ENCODE measurements at regions not wholly inside any gene's neighbourhood (a gene's known extent, or its start where the extent isn't known, plus 50 kb on each side); places are given as distances from the start of the nearest gene placed in this dataset.
"Not testable (repeated sequence)": the region's sequence is repeated elsewhere in the genome, so short reads cannot be mapped to it uniquely, and the experiment has no call there.

DNA sequence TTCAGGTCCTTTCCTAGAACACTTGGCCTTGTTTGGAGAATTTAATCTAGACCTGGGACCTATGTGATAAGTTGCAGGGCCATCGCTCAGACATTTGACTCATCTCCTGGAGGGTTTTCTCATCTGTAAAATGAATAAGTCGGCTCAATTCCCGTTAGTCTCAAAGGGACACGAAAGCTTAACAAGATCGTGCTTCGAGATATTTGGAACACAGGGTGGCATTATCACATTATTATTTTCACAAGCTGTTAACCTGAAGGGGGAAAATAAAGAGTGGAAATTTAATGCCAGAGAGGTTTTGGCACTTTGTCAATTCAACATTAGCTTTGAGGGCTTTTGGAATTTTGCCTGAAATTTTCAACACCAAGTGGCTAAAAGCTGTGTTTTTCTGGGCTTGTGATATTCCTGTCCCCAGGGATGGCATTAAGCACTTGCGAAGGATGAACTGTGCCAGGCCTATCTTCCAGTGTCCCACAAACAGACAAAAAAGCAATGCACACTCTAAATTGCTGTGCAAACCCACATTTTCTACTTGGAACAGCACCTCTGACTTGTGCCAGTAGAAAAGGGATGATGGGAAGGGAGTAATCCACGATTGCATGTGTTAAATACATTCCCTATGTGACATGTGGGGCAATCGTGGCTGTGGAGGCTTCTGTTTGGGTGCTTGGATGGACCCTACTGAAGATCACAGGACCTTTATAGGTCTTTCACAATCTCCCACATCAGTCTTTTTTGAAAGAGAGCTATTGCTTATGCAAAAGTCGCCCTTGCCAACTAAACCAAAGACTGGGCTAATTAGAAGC lies 478.7 kb downstream of the MFSD1 start:
- no peak for DNase-seq

- DNase-seq = no peak
These were observed 491.6 kb downstream of the MFSD1 start for GRCh38 chr3:159293493-159293892.

DNA sequence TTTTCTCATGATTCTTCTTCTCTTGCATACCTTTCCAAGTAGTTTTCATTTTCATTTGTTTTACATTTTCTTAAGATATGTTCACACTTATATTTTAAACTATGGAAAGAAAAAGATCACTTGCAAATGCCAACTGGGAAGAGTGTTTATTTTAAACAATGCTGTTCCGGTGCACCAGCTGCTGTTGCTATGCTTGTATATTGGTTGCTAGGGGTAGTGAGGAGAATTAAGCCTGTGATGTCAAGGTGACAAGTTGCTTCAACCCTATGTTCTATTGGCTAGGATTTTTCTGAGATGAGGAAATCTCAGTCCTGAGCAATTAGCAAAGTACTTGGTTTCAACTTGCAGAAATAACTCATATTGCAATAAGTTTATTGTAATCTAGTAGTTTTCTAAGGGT lies 500.1 kb downstream of the MFSD1 start:
- DNase-seq = no peak

GRCh38 chr3:159305017-159305416 lies 503.2 kb downstream of the MFSD1 start:
- DNase-seq = no peak

GRCh38 chr3:159316706-159317105 lies 514.9 kb downstream of the MFSD1 start:
- DNase-seq = not testable (repeated sequence)

- no peak for DNase-seq
These were observed 517.3 kb downstream of the MFSD1 start for GRCh38 chr3:159319156-159319555.

GRCh38 chr3:159322322-159322939 lies 520.6 kb downstream of the MFSD1 start:
- peak; percentile 49 to 69 (median 53) for DNase-seq

DNA sequence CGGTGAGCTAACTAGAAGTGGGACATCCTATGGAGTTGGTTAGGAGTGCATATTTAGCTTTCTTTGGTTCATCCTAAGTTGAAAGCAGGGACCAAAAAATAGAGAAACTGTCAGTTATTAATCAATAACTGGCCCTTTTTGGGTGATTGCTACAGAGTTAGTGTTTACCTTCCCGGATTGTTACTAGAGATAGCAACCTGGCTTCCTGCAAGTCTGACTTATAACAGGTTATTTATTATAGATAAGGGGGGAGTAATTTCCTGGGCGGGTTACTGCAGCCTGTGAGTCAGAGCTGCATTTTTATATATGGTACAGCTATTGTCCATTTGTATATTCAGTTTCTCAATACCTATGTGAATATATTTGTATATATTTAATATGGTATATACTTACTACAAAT lies 522.0 kb downstream of the MFSD1 start:
- no peak for DNase-seq

DNA sequence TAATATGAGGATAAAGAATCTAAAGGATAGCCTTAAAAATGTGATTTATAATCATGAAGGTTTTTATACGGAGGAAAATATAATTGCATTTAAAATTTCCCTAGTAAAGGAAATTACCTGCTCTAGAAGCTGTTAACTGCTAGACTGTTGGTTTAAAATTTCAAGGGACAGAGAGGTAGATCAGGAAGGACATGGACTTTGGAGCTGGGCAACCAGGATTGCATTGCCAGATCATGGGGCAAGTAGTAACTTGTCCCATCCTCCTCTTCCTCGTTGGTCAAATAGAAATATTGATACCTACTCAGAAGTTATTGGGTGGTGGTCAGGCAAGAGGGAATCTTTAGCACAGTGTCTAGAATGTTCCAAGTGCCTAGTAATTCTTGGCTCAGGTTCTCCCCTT lies 525.1 kb downstream of the MFSD1 start:
- no peak for DNase-seq

DNA sequence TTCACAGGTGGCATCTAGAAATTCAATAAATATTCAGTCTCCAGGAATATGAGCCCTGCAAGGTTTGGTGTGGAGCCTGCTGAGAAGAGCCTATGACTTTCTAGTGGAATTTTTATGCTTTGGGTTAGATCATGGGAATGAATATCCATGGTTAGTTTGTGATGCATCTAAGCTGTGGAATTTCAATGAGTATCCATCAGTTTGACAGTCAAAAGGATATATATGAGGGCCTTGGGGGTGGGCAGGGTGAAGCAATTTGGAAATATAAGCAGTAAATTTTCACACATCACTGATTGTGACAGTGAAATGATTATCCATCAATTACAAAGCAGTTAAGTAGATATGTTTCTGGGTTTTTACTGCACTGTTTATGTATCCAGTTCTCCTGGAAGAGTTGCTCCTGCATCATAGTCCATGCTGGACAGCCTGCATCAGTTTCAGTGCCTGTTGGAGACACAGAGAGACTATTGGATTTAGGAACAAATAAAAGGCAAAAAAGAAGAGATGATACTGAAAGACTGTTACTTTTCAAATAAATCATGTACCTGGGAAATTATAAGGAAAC lies 530.8 kb downstream of the MFSD1 start:
- no peak for DNase-seq

DNA sequence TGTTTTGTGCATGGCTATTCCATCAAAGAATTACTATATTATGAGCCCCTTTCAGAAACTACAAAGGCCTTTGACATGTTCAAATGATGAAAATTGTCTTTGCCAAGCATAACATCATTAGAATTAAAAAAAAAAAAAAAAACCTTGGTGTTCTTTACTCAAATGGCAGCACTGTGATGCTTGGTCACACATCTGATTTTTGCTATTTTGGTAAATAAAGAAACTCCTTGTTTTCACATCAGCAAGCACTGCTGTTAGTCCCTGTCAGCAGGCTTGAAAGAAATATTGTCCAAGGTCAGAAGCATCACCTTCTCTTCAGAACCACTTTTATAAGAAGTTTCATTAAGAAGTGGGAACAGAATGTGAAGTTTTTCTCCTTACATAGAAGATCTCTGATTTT lies 537.3 kb downstream of the MFSD1 start:
- no peak for DNase-seq

- no peak for DNase-seq
These were observed 539.1 kb downstream of the MFSD1 start for GRCh38 chr3:159340877-159341500.

GRCh38 chr3:159346271-159346903 lies 544.5 kb downstream of the MFSD1 start:
- DNase-seq = no peak

GRCh38 chr3:159348431-159348830 lies 546.6 kb downstream of the MFSD1 start:
- no peak for DNase-seq

DNA sequence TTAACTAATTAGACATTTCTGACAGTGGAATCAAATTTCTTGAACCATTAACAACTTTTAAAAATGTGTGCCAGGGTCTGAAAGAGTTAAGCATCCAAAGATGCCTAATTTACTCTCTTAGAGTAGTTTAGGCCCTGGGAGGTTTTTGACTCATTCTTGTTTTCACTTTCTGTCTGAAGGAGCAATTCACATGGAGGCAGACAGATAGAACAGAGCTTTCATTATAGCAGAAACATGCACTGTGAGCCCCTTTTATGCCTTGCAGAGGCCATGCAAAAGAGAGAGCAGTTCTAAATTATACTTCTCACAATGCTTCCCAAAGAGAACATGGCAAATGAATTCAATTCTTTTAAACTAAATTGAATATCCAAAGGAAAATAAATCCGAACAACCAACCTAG lies 554.8 kb downstream of the MFSD1 start:
- DNase-seq = no peak

GRCh38 chr3:159364511-159364910 lies 562.7 kb downstream of the MFSD1 start:
- DNase-seq = no peak

DNA sequence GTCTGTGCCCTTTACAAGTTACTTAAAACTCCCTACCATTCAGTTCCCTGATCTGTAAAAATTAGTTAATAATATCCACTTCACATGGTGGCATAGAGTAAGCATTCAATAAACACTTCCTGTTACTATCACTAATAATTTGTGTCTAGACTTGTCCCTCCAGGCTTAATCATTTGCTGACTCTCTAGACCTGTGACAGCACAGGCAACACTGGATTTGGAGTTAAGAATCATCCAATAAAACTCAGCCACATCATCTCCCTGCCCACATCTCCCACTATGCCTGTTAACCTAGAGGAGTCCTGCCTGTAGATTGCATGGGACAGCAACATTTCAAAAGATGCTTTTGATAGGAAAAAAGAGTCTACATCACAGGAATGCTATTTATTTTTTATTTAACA lies 564.6 kb downstream of the MFSD1 start:
- no peak for DNase-seq

GRCh38 chr3:159371961-159372360 lies 570.1 kb downstream of the MFSD1 start:
- no peak for DNase-seq

DNA sequence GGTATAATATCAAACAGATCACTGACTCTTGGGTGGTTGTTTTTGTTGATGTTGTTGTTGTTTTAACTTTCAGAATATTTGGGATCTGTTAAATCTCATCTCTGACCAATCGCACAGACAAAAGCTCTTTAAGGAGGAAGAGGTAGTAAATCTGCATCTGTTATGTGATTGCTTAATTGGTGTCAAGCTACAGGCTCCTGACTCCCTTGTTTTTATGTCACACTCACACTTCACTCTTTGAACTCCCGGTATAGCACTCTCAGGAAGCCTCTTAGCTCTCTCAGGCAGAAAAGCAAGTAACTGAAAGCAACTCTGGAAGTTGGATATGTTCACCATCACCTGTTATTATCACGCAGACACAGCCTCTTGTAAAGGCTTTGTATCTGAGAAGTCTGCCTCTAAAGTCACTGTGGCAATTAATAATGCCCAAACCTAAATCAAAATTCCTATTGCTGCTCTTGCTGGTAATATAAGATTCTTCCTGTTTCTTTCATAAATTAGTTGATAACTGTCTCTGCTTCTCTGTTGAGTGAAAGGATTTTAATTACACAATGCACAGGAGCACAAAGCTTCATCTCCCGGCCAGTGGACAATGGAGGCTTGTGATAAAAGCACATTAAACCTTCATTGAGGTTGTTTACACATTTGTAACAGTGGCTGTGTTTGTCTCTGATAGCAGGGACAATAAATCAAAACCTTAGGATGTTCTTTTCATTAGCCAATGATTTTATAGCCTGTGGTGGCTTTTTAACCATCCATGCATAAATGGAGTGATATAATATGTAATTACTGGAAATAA lies 576.7 kb downstream of the MFSD1 start:
- DNase-seq = no peak

DNA sequence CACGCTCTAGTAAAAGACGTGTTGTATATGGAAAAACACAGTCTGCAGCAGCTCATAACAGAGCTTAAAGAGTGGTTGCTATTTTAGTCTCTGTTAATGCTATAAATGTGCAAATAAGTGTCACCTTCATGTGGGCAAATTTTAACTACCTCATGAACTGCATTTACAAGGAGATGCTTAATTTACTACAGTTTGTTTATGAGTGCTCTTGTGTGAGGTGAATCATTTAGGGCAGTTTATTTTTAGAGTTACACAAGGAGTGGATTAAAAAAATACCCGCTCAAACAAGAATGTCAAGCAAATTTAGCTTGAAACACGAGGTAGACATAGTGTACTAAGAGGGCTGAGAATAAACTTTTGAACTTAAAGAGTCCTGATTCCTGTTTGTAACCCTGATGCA lies 579.0 kb downstream of the MFSD1 start:
- no peak for DNase-seq

DNA sequence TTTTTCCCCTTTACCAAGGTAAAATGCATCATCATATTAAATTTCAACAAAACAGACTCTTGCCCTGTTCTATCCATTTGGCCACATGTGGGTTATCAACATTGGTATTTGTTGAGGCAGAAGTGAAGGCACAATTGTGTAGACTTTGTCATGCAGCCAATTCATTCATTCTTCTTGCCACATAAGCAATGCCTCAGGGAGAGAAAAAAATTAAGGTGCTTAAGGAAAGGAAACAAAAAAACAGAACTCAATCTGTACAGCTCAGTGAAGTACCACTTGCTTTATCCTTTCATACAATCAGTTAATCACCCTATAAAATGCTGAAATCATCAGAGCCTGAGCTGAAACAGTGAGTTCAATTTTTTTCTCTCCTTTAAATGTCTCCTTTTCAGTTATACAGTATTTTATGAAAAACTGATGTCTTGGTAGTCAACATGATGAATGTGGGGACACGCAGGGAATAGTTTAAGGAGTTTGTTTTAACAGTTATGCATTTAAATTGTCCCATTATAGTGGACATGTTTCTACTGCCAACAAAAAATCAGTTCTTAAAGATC lies 588.9 kb downstream of the MFSD1 start:
- no peak for DNase-seq

DNA sequence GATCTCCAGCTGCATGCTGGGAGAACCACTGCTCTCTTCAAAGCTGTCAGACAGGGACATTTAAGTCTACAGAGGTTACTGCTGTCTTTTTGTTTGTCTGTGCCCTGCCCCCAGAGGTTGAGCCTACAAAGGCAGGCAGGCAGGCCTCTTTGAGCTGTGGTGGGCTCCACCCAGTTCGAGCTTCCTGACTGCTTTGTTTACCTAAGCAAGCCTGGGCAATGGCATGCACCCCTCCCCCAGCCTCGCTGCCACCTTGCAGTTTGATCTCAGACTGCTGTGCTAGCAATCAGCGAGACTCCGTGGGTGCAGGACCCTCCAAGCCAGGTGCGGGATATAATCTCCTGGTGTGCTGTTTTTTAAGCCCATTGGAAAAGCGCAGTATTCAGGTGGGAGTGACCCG lies 591.0 kb upstream of the IL12A start:
- not testable (repeated sequence) for DNase-seq

All from suppressor macrophage treated with lipopolysaccharide for 1 hour (primary cell).